LHCN-M2 (cell line): ENCODE measurements at regions not wholly inside any gene's neighbourhood (a gene's known extent, or its start where the extent isn't known, plus 50 kb on each side); places are given as distances from the start of the nearest gene placed in this dataset.
"Not testable (repeated sequence)": the region's sequence is repeated elsewhere in the genome, so short reads cannot be mapped to it uniquely, and the experiment has no call there.

Experiments used
- DNase-seq: peaks from one replicate; pipeline ENCODE4 v3.0.0-alpha.2; 2012; ENCODE audit warnings: low read depth

DNA sequence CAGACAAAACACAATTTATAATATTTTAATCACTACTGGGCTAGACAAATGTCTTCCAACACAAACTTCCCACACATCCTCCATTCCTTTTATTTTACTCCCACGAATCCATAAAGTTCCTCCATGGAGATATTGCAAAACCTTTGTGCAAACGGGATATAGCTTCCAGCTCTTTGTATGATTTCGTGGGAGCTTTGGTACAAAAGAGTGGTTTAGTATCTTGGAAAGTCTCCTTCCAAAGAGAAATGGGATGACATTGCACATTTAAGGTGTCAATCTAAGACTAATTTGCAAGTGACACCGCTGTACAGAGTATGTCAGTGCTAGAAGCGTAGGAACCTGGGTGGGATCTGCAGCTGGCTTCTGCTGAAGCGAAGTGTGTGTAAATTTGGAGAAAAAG is 455.2 kb upstream of the RUNX1 start:
- DNase-seq, result no peak

DNA sequence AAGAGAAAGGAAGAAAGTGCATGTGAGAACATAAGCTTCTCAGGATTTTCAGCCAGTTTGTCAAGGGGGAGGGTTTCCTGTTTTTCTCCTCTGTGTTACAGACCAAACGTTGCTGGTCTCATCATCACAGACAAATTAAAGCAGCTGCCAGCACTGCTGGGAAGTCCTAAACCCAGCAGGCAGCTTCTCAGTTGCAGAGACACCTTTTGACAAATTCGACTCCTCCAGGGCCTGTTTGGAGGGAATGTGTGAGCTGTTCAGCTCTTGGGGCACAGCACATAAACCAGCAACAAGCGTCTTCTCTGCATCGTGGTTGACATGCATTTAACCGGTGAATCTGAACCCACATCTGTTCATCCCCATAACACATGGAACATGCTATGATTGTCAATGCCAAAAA is 454.6 kb upstream of the RUNX1 start:
- peak; percentile 69 for DNase-seq

DNA sequence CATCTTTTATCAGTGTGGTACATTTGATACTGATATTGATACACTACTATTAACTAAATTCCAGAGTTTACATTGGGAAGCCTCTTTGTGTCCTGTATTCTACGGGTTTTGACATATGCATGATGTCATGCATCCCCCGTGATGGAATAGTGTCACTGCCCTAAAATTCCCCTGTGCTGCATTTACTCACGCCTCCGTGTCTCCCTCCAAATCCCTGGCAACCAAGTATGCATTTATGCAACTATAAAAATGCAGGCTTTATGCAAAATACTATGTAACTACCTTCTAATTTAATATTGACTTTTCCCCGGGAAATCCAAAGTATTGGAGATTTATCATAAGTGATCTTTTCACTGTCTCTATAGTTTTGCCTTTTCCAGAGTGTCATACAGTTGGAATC is 453.7 kb upstream of the RUNX1 start:
- DNase-seq, result no peak

DNA sequence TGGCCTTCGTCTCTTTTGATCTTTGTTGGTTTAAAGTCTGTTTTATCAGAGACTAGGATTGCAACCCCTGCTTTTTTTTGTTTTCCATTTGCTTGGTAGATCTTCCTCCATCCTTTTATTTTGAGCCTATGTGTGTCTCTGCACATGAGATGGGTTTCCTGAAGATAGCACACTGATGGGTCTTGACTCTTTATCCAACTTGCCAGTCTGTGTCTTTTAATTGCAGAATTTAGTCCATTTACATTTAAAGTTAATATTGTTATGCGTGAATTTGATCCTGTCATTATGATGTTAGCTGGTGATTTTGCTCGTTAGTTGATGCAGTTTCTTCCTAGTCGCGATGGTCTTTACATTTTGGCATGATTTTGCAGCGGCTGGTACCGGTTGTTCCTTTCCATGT is 448.4 kb upstream of the RUNX1 start:
- DNase-seq, result not testable (repeated sequence)

DNA sequence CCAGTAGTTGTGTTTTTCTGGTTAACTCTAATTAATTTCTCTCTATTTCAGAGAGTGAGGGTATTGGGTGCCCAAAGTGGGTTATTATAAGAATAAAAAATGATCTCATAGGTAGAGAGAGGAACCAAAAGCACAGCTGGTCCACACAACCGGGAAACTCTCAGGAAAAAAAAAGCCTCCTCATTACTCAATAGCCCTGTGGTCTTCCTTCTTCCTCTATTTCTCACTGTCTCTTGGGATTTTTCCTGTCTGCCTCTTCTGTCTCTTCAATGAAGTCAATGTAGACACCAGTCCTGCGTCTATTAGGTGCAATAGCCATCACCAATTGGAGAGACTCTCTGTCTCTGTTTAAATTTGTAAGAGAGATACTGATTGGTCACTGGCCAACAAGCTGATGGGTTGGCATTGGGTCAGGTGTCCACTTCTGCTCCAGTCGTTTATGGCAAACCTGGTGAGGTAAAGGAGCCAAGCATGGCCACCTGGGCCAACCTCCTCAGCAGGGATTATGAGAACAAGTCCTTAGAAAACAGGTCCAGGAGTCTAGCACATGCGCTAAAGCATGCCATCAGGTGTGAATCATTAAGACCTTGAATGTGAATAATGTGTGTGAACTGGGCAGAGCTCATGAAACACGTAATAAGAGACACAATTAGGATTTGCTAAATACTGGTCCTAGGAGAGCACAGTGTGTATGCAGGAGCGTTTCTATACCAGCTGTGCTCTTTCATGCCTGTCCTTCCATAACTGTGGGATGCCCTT is 443.0 kb upstream of the RUNX1 start:
- no peak for DNase-seq

DNA sequence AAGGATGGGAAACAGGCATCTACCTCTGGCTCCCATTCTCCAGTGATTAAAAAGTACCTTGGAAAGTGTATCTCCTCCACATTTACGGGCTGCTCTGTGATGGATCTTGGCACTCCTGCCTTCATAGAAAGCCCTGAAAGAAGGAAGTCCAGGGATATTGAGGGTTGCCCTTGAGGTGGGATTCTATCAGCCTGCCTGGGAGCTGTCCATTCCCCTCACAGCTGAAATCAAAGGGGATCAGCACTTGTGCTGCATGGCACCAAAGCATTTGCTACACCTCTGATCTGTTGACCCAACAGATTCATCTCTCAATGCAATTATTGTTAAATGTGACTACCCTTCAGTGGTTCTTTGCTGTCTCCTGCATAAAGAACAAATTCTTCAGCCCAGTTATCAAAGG is 442.0 kb upstream of the RUNX1 start:
- DNase-seq, result peak; percentile 14

DNA sequence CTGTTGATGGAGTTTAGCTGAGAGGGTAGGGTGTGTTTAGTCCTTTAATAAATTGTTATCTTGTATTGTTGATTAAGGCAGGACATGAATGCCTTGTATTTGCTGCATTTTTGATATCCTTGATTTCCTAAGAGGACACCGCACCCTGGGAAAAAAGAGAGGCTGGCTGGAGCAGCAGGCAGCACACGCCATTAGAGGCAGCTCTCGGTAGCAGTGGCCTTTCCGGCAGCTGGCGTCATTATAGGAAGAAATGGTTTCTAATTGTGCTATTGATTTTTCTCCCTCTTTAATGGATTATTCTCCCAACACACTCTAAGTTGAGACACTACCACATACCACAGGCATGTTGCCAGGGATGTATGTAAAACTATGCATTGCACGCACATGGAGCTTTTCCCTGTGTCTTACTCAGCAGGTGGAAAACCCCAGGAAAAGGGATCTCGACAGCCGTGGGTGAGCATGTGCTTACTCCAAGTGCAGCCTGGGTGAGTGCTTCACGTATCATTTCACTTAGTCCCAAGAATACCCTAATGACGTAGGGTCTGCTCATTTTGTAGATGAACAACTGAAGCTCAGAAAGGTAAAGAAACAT is 440.4 kb upstream of the RUNX1 start:
- DNase-seq, result no peak

DNA sequence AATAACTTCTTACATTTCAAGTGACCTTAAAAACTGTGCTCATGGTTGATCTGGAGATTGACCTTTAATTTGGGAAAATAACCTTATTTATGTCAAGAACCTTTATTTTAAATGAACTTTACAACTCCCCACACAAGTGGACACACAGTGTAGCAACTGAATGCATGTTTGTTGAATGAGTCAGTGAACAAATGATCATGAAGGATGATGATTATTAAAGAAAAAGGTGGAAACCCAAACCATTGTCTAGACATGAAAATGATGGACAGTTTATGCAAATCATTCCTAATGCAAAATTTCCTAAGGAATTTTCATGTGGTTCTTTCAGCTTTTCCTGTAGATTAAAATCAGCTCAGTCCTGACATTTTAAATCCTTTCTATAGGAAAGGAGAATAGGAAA is 439.8 kb upstream of the RUNX1 start:
- no peak for DNase-seq

DNA sequence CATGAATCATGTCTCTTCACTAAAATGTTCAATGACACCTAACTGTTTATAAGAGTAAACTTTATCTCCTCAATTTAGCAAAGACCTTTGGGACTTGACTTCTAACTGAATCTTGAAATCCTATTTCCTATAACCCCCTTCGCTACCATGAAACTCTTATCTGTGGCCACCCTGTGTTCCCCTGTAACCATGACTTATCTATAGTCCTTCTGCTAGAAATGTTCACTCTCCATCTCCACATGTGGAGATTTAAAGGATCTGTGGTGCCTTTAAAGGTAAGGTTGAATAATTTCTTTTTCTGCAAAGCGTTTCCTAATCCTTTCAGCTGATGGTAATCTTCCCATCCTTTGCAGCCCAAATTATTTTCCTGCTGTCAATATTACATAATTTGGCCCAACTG is 436.3 kb upstream of the RUNX1 start:
- no peak for DNase-seq

DNA sequence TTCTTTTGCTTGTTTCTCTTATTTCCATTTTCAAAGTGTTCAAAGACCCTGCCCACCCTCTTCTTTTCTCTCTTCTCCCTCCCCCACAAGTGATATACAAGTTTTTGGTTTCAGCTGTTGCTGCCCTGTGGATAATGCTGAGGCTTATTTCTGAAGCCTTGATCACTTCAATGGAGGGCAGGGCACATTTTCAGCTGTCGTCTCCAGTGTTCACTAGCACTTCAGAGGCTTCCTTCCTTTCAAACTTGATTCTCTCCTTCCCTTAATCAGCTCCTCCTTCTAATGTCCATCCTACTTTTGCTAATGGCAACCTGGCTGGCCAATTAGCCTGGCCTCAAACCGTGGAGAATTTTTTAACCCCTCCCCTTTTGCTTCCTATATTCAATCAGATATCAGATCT is 435.7 kb upstream of the RUNX1 start:
- DNase-seq, result peak; percentile 14

DNA sequence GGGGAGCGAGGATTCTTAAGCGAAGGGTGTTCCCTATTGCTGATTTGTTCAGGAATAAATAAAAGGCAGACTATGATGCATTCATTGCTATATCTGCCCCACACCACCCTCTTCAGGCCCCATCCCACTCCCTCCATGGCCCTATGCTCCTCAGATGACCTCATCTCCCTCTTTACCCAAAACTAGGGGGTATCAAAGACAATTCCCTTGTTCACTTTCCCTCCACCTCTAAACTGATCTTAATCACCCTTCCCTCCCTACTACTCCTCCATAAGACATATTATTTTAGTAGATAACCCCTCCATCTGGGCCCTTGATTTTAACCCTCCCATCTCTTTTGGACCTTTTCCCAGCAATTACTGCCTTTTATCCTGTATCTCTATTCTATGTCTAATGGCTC is 434.9 kb upstream of the RUNX1 start:
- no peak for DNase-seq

DNA sequence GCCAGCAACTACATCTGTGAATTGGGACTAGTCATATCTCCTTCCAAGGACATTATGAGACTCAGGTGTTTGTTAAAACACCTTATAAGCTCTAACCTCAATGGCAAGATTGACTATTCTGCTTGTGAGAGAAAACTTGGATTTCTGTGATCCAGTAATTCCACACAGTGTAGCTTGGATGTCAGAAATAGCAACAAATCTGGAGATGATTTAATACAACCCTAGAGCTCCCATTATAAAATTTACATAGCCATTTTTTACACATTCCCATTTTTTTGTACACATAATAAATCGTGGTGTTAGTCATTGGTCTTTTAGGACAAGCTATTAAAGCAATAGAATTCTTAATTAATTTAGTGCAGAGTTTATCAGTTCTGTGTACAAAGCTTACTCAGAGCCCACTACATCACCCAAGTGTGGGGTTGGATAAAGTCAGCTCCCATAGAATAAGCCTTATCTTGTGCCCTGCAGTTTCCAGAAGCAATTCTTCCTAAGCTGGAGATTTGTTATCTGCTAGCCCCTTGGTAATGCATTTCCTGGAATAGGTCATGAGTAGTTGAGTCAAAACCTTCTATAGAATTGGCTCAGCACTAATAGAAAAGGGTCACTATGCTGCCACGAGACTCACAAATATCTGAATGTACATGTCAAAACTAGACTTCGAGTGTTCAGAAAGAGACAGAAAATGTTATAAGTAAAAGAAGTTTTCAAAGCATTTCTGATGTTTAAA is 434.0 kb upstream of the RUNX1 start:
- DNase-seq, result no peak

DNA sequence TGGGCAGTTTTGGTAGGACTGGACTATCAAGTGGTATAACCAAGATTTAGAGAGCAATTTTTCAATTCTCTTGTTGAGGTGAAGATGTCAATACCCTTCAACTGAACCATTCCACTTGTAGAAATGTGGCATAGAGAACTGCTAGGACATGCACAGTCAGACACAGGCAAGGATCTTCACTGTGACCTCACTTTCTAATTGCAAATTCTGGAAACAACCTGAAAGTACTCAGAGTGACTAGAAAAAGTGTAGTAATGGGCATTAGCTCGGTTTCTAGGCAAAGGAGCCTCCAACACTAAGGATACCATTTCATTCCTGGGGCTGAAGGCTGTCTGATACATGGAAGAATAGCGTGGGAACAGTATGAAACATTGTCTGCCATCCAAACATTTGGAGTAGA is 433.0 kb upstream of the RUNX1 start:
- no peak for DNase-seq

DNA sequence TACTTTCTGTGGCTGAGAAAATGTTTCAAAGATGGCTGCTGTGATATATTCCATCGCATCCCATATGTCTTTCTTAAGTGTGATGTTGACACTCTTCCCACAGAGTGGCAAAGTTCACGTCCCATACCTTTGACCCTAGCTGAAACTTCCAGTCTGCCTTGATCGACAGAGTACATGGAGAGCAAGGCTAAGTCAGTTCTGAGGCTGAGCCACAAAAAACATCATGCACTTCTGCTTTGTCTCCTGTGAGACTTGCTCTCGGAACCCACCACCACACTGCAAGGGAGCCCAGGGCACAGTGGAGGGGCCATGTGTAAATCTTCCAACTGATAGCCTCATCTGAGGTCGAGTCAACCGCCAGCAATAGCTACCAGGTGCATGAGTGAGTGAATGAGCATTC is 431.9 kb upstream of the RUNX1 start:
- DNase-seq, result no peak

DNA sequence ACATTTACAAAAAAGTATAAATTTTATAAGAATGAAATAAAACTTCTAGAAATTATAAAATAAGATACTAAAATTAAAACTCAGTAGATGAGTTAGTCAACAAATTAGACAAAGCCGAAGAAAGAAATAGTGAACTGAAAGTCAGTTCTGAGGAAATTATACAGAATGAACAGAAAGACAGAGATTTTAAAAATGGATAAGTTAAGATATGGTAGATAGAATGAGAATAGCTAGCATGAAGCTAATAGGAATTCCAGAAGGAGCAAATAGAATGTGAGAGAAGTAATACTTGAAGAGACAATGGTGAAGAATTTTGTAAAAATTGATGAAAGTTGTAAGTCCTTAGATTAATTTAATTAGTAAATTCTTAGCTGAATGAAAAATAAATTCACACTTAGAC is 430.4 kb upstream of the RUNX1 start:
- DNase-seq, result no peak

DNA sequence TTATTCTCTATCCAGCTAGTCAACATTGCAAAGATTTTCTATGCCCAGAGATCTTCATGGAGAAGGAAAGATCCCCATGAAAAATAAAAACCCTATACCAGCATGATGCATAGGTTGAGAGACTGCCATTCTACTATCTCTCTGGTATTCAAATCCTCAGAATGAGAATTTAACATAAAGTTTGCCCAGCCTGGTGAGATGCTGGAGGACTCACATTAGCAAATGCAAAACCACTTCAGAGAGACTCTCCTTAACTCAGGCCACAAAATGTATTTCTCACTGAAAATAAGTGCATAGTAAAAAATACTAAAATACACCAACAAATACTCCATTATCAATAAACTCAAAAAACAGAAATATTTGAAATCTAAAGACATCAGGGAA is 430.0 kb upstream of the RUNX1 start:
- DNase-seq, result no peak

DNA sequence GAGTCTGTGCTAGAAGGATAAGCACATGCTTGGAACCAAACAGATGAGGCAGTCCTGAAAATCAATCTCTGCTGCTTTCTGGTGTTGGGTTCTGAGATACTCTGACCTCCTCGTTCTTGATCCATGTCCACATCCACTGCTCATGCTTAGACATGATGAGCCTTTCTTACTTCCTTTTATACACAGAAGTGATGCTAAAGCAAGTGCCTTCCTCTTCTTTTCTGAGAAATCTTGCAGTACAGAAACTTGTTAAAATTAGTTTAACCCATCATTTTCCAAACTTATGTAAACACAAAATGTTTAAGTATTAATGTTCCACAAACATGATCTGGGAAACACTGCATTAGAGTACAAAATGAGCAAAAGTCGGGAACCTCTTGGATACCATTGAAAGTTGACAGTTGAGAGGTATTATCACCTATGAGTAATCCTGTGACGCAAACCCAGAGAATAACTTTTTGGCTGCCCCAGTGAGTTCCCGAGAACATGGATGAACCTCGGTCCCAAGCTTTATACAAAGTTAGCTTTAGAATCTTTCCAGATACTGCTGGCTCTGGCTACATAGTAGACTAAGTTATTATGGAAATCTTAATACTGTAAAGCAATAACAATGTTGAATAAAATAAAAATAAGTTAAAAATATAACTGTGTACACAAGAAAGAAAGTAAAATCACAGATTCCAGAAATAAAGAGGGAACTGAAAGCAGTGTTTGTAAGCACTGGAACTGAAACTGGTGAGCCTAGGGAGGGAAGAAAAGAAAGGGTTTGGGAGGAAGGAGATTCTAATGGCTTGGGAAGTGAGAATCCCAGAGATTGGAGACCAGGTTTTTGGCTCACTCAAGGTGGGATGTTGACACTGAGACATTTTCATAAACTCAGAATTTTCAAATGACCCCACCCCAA is 429.3 kb upstream of the RUNX1 start:
- DNase-seq, result no peak

DNA sequence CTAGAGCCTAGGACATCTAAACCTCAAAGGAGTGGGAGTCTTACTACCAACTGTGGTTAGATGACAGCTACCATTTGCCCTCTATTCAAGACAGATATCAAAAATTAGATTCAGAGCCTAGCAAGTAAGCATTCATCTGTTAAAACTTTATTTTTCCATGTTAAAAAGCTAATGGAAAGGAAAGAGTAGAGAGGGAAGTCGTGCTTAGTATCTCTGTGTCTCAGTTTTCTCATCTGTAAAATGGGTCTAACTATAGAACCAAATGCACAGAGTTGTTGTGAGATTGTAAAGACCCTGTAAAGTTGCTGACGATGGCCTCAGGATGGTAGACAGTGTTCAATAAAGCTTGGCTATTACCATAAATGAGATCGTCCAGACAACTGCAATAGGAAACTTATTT is 428.5 kb upstream of the RUNX1 start:
- no peak for DNase-seq

DNA sequence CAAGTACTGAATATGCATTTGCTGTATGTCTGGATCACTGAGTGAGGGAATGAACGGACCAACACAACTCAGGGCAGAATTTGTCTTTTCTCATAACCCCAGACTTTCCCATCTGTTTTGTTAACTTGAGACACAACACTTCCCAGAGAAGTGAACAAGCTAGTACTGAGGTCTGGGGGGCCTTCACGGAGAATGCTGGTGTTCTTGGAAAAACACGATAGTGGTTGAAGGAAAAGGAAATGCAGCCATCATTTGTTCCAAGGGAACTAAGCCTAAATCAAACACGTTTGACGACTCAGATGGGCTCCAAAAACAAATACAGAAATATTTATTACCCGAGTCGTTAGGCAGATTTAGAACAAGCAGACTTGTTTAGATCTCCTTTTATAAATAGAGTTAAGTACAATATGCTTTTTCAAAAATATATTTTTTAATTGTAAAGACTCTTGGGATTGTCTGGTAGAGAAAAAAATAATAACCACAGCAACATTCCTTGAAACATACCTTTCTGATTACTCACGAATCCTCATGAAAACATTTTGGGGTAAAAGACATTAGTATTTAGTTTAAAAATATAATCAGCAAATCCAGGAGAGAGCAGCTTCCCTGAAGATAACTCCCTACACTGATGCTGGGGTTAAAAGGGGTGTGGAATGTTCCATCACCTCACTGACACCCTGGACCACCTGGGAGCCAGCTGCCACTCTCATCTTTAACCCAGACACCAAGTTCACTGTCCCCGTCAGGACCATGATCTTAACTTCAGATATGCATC is 427.7 kb upstream of the RUNX1 start:
- DNase-seq, result peak; percentile 72

DNA sequence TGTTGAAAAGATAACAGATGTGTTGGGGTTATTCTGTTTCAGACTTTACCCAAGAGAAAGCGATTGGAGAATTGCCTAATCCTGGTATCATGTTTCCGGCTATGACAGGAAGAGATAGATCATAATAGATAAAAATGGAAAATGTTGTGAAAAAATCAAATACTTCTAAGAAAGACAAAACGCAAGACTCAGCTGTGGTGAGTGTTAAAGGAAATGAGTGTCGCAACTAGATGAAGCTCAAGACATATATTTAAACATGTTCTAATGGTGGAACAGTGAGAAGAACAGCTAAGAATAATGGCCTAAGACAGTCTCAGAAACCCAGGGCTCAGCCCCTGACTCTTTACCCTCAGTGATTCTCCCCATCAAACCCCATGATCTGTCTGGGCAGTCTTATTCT is 426.7 kb upstream of the RUNX1 start:
- DNase-seq, result peak; percentile 76

DNA sequence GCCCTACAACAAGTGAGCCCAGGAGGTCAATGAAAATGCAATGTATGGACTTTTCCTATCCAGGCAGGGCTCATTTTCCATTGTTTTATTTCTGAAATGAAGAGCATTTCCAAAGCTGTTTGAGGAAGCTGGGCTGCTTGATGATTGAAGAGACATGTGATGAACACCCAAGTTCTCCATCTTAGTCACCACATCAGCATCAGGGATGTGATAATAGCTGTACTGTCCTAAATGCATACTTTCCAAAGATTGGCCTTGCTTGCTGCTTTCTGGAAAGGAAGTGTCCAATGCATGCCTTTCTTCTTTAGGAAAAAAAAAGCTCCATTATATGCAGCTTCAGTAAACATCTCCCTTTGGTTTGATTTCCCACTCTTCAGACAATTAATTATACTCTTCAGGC is 425.9 kb upstream of the RUNX1 start:
- DNase-seq, result peak; percentile 46
